HFFc6 (cell line): ENCODE measurements at regions not wholly inside any gene's neighbourhood (a gene's known extent, or its start where the extent isn't known, plus 50 kb on each side); places are given as distances from the start of the nearest gene placed in this dataset.

Experiments used
- DNase-seq: peaks from one replicate; pipeline ENCODE4 v3.0.0-alpha.2; 2018
- H3K27ac Mint-ChIP-seq: 2 replicates; pipeline ENCODE4 v1.8.0; 2020; ENCODE audit warnings: mild to moderate bottlenecking, mixed read lengths
- H3K27me3 Mint-ChIP-seq: 2 replicates; pipeline ENCODE4 v1.8.0; 2021; ENCODE audit warnings: mild to moderate bottlenecking, moderate library complexity, mixed read lengths; ENCODE audit not compliant: insufficient read depth
- H3K36me3 Mint-ChIP-seq: 2 replicates; pipeline ENCODE4 v1.8.0; 2021; ENCODE audit warnings: low read depth, mixed read lengths
- H3K4me1 Mint-ChIP-seq: 2 replicates; pipeline ENCODE4 v1.8.0; 2020; ENCODE audit warnings: low read depth, mixed read lengths
- H3K4me3 Mint-ChIP-seq: 2 replicates; pipeline ENCODE4 v1.8.0; 2020; ENCODE audit warnings: mild to moderate bottlenecking, moderate library complexity, mixed read lengths
- H3K9me3 Mint-ChIP-seq: 2 replicates; pipeline ENCODE4 v1.8.0; 2020; ENCODE audit warnings: mild to moderate bottlenecking, mixed read lengths
- TF ChIP-seq, protein P1 (sequence below): fragments of 200-600 bp; sonication (generic); IDR thresholded peaks from 2 replicates; pipeline ENCODE4 v1.5.0; 2021; ENCODE audit warnings: antibody characterized with exemption, mild to moderate bottlenecking

DNA sequence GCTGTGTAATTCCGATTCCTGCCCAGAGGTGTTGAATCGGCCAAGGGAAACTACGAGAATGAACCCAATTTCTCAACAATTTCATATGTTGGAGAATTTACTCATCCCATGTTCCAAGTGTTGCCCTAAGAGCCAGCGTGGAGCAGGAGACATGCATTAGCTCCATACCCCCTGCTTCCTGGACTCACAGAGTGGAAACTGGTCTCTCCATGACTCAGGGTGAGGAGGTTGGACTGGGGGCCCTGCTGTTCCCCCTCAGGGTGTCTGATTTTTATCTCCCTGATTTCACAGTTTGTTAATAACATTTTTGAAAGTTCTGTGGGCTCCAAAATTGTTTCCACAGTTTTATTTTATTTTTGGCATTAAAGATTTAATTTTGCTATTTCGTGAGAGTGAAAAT lies 183.0 kb upstream of the SFRP2 start:
- Mint-ChIP-seq H3K4me3 (no peak overlapping the region), H3K27me3 (no peaks in the 10 kb centered on the region; the same call in 1 of the 2 replicates), H3K4me1 (no peaks in the 10 kb centered on the region), H3K9me3 (peaks cover 35% of the 10 kb centered on the region), H3K36me3 (peaks cover 5% of the 10 kb centered on the region; the same call in 1 of the 2 replicates), H3K27ac (no peak overlapping the region)
- TF ChIP-seq, protein P1, sequence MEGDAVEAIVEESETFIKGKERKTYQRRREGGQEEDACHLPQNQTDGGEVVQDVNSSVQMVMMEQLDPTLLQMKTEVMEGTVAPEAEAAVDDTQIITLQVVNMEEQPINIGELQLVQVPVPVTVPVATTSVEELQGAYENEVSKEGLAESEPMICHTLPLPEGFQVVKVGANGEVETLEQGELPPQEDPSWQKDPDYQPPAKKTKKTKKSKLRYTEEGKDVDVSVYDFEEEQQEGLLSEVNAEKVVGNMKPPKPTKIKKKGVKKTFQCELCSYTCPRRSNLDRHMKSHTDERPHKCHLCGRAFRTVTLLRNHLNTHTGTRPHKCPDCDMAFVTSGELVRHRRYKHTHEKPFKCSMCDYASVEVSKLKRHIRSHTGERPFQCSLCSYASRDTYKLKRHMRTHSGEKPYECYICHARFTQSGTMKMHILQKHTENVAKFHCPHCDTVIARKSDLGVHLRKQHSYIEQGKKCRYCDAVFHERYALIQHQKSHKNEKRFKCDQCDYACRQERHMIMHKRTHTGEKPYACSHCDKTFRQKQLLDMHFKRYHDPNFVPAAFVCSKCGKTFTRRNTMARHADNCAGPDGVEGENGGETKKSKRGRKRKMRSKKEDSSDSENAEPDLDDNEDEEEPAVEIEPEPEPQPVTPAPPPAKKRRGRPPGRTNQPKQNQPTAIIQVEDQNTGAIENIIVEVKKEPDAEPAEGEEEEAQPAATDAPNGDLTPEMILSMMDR, result no peak
- DNase-seq, result no peak

DNA sequence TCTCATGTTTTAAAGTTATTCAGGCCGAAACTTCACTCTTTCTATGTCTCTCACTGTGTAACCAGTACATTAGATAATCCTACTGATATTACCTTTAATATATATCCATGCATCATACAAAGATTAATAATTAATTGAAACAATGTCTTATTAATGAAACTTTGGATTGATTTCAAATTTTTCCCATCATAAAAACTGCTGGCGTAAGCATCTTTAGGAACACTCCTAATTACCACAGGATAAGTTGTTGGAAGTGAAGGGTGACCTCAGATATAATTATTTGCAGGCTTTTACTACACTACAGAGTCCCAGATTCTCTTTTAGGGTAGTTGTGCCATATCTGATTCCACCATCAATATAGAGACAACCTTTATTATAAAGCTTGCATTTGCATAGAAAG lies 181.3 kb upstream of the SFRP2 start:
- TF ChIP-seq, protein P1, result no peak
- H3K27me3 Mint-ChIP-seq, result no peaks in the 10 kb centered on the region; the same call in 1 of the 2 replicates
- no peak overlapping the region for H3K4me3 Mint-ChIP-seq
- H3K4me1 Mint-ChIP-seq, result no peaks in the 10 kb centered on the region
- H3K27ac Mint-ChIP-seq, result no peak overlapping the region
- peaks cover 5% of the 10 kb centered on the region; the same call in 1 of the 2 replicates for H3K36me3 Mint-ChIP-seq
- DNase-seq, result no peak
- peaks cover 23% of the 10 kb centered on the region for H3K9me3 Mint-ChIP-seq

DNA sequence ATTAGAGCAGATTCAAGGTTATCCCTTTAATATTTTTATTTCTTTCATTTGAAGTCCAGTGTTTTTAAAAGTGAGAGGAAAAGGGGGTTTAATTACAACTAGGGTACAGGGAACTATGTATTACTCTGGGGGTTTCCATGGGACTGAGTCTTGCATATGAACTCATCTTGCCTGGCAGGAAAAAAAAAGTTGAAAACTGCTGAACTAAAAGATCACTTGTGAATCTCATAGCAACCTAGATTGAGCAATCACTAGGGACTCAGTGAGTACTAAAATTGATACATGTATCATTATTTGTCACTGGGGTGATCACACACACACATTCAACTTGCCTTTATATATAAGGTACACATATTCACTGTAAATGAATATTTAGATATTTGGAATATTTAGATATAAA lies 180.7 kb upstream of the SFRP2 start:
- H3K36me3 Mint-ChIP-seq, result peaks cover 9% of the 10 kb centered on the region; the same call in 1 of the 2 replicates
- no peak for DNase-seq
- TF ChIP-seq, protein P1, result no peak
- H3K9me3 Mint-ChIP-seq, result peaks cover 23% of the 10 kb centered on the region
- peaks cover 4% of the 10 kb centered on the region; the same call in 1 of the 2 replicates for H3K27me3 Mint-ChIP-seq
- H3K27ac Mint-ChIP-seq, result no peak overlapping the region
- no peak overlapping the region for H3K4me3 Mint-ChIP-seq
- no peaks in the 10 kb centered on the region for H3K4me1 Mint-ChIP-seq

DNA sequence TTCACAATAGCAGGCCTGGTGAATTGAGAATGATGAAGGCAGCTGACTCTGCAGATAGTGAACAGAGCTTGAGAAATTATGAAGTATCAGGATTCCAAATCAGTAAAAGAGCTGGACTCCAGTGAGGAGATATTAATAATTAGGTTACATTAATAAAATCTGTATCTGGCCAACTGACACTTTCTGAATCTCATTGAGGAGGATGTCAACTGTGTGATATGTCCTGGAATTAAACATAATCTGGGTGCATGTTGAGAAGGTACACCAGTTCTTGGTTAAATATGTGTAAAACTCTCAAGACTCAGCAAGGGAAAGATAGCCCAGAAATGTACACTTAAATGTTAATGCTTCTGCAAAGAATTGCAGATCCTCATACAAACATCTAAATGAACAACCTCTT lies 177.8 kb upstream of the SFRP2 start:
- Mint-ChIP-seq H3K4me3 (no peak overlapping the region), H3K36me3 (peaks cover 5% of the 10 kb centered on the region; the same call in 1 of the 2 replicates), H3K27ac (no peak overlapping the region)

DNA sequence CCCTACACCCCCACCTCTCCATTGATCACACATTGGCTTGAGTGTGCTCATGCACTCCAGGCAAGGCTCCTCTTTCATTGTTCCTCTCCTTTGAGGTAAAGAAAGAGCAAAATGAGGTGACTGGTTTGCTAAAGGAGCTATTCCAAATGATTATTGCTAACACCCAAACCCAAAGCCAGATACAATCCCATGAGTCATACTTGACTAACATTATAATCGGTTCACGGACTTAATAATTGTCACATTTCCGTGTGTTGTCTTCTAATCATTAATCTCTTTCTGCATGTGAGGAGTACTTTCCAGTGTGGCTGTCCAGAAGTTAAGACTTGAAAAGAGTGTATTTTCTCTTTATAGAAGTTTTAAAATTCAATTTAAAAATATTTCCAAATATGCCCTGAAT lies 174.3 kb upstream of the SFRP2 start:
- Mint-ChIP-seq H3K4me1 (no peaks in the 10 kb centered on the region), H3K27ac (no peak overlapping the region), H3K4me3 (no peak overlapping the region), H3K9me3 (peaks cover 28% of the 10 kb centered on the region), H3K27me3 (peaks cover 7% of the 10 kb centered on the region; the same call in 1 of the 2 replicates), H3K36me3 (peaks cover 5% of the 10 kb centered on the region; the same call in 1 of the 2 replicates)
- TF ChIP-seq, protein P1, result no peak
- no peak for DNase-seq

More for the DNA sequence above, 177.8 kb upstream of the SFRP2 start:
- Mint-ChIP-seq H3K4me1 (no peaks in the 10 kb centered on the region), H3K9me3 (peaks cover 24% of the 10 kb centered on the region; the same call in 1 of the 2 replicates), H3K27me3 (peaks cover 5% of the 10 kb centered on the region; the same call in 1 of the 2 replicates)
- TF ChIP-seq, protein P1, result no peak
- no peak for DNase-seq
